ENCODE measurements at regions not wholly inside any gene's neighbourhood (a gene's known extent, or its start where the extent isn't known, plus 50 kb on each side); places are given as distances from the start of the nearest gene placed in this dataset.

GRCh38 chr2:176546550-176546949 is 277.3 kb downstream of the MTX2 start:
- no peak for DNase-seq

GRCh38 chr2:176552501-176553135 is 283.4 kb downstream of the MTX2 start:
- DNase-seq = no peak

- DNase-seq = peak in 1 of 2 experiments; percentile 41
These were observed 284.5 kb downstream of the MTX2 start for GRCh38 chr2:176553685-176554100.

GRCh38 chr2:176554101-176555048 is 285.1 kb downstream of the MTX2 start:
- peak; percentile 44 to 82 for DNase-seq

GRCh38 chr2:176555112-176555511 is 285.9 kb downstream of the MTX2 start:
- no peak for DNase-seq

GRCh38 chr2:176555781-176556180 is 286.5 kb downstream of the MTX2 start:
- peak in 1 of 2 experiments; percentile 20 for DNase-seq

GRCh38 chr2:176556373-176556772 is 287.1 kb downstream of the MTX2 start:
- DNase-seq = no peak

- no peak for DNase-seq
These were observed 288.6 kb downstream of the MTX2 start for GRCh38 chr2:176557821-176558220.

GRCh38 chr2:176558574-176559140 is 289.4 kb downstream of the MTX2 start:
- DNase-seq = no peak

GRCh38 chr2:176560296-176560695 is 291.1 kb downstream of the MTX2 start:
- DNase-seq = no peak

- no peak for DNase-seq
These were observed 292.5 kb downstream of the MTX2 start for GRCh38 chr2:176561706-176562105.

GRCh38 chr2:176562359-176563078 is 293.3 kb downstream of the MTX2 start:
- DNase-seq = no peak

GRCh38 chr2:176565641-176566323 is 296.5 kb downstream of the MTX2 start:
- peak; percentile 64 to 66 for DNase-seq

- DNase-seq = no peak
These were observed 297.3 kb downstream of the MTX2 start for GRCh38 chr2:176566496-176566895.

- DNase-seq = no peak
These were observed 297.7 kb downstream of the MTX2 start for GRCh38 chr2:176566961-176567360.

- DNase-seq = no peak
These were observed 298.1 kb downstream of the MTX2 start for GRCh38 chr2:176567361-176567760.

GRCh38 chr2:176569574-176569973 is 300.3 kb downstream of the MTX2 start:
- DNase-seq = no peak

- peak in 1 of 2 experiments; percentile 24 for DNase-seq
These were observed 304.6 kb downstream of the MTX2 start for GRCh38 chr2:176573612-176574483.

GRCh38 chr2:176574484-176575236 is 305.4 kb downstream of the MTX2 start:
- DNase-seq = peak; percentile 95 to 96

- peak; percentile 76 to 79 for DNase-seq
These were observed 306.0 kb downstream of the MTX2 start for GRCh38 chr2:176575237-176575744.
